AG04450 (cell line): ENCODE measurements at regions not wholly inside any gene's neighbourhood (a gene's known extent, or its start where the extent isn't known, plus 50 kb on each side); places are given as distances from the start of the nearest gene placed in this dataset.

Source experiments
- CTCF ChIA-PET: fragments of 300-600, 350-600 bp; formaldehyde crosslinking; extraction: SDS; loops from one replicate; lab custom pipeline; 2022; ENCODE audit warnings: antibody characterized with exemption, inconsistent platforms; lab: Charles Lee
- POLR2A ChIA-PET: fragments of 350-600 bp; formaldehyde crosslinking; extraction: SDS; loops from one replicate; lab custom pipeline; 2021; ENCODE audit warnings: antibody characterized with exemption, inconsistent platforms; lab: Yijun Ruan, JAX
- DNase-seq: peaks from one replicate; pipeline ENCODE4 v3.0.0-alpha.2; 2011; ENCODE audit warnings: low read depth, low spot score
- H3K27ac ChIP-seq: one replicate; pipeline ENCODE4 v1.5.1; 2012; ENCODE audit warnings: low read depth, low read length, control low read depth
- H3K27me3 ChIP-seq: one replicate; pipeline ENCODE4 v1.6.0; 2012; ENCODE audit warnings: low read length; ENCODE audit not compliant: control insufficient read depth, insufficient read depth
- H3K4me3 ChIP-seq: 2 replicates; pipeline ENCODE4 v1.5.1; 2011; ENCODE audit warnings: mild to moderate bottlenecking, low read depth, low read length, control low read depth
- H3K9me3 ChIP-seq: 2 replicates; pipeline ENCODE4 v1.5.1; 2012; ENCODE audit warnings: low read length; ENCODE audit not compliant: control insufficient read depth, insufficient read depth
- CTCF ChIP-seq: IDR thresholded peaks from 2 replicates; pipeline ENCODE4 v1.5.1; 2011; ENCODE audit warnings: low read depth, low read length, control low read depth, inconsistent platforms

- CTCF ChIA-PET = no interaction called here
- Histone ChIP-seq H3K27me3 (no peaks in the 10 kb centered on the region), H3K9me3 (no peaks in the 10 kb centered on the region), H3K27ac (no peak overlapping the region), H3K4me3 (no peak overlapping the region)
- no peak for DNase-seq
- POLR2A ChIA-PET = no interaction called here
- TF ChIP-seq CTCF = no peak
Measured at GRCh38 chr12:16415155-16415554, 67.7 kb downstream of the MGST1 start.

- Histone ChIP-seq H3K27ac (no peak overlapping the region), H3K9me3 (no peaks in the 10 kb centered on the region), H3K4me3 (no peak overlapping the region), H3K27me3 (no peaks in the 10 kb centered on the region)
- DNase-seq = no peak
- ChIA-PET POLR2A (no interaction called here), CTCF (no interaction called here)
- TF ChIP-seq CTCF = no peak
Measured at GRCh38 chr12:16417058-16417457, 69.6 kb downstream of the MGST1 start.

- POLR2A ChIA-PET = no interaction called here
- H3K4me3 ChIP-seq = no peak overlapping the region
- no peak overlapping the region for H3K27ac ChIP-seq
- no peak for DNase-seq
- CTCF ChIA-PET = no interaction called here
- no peaks in the 10 kb centered on the region for H3K9me3 ChIP-seq
- TF ChIP-seq CTCF = no peak
- H3K27me3 ChIP-seq = no peaks in the 10 kb centered on the region
Measured at GRCh38 chr12:16421806-16422205, 74.4 kb downstream of the MGST1 start.

- no peaks in the 10 kb centered on the region for H3K27me3 ChIP-seq
- ChIA-PET CTCF (no interaction called here), POLR2A (no interaction called here)
- no peak for TF ChIP-seq CTCF
- H3K4me3 ChIP-seq = no peak overlapping the region
- H3K9me3 ChIP-seq = no peaks in the 10 kb centered on the region
- H3K27ac ChIP-seq = no peak overlapping the region
- DNase-seq = no peak
Measured at GRCh38 chr12:16424531-16424930, 77.1 kb downstream of the MGST1 start.

- Histone ChIP-seq H3K4me3 (no peak overlapping the region), H3K9me3 (no peaks in the 10 kb centered on the region), H3K27ac (no peak overlapping the region), H3K27me3 (no peaks in the 10 kb centered on the region)
- ChIA-PET CTCF (interaction anchor here (1.3 kb wide), 1 partner anchor 14 kb away, joined by 3 read pairs; no protein-coding TSS in a partner anchor), POLR2A (no interaction called here)
- no peak for TF ChIP-seq CTCF
- DNase-seq = no peak
Measured at GRCh38 chr12:16435875-16436554, 88.6 kb downstream of the MGST1 start.
